Mesendoderm (in vitro differentiated cells): ENCODE measurements at regions not wholly inside any gene's neighbourhood (a gene's known extent, or its start where the extent isn't known, plus 50 kb on each side); places are given as distances from the start of the nearest gene placed in this dataset.

Experiments used
- DNase-seq: peaks from one replicate; pipeline ENCODE4 v3.0.0; 2013
- H2AK5ac ChIP-seq: 2 replicates; pipeline ENCODE4 v1.6.1; 2013; ENCODE audit warnings: low read length, inconsistent platforms
- H2BK120ac ChIP-seq: 2 replicates; pipeline ENCODE4 v1.6.1; 2013; ENCODE audit warnings: low read depth, mild to moderate bottlenecking, low read length, moderate library complexity, mixed read lengths
- H2BK15ac ChIP-seq: replicated peaks from 2 replicates; pipeline ENCODE4 v1.6.1; 2013; ENCODE audit warnings: low read depth, mild to moderate bottlenecking, moderate library complexity
- H2BK5ac ChIP-seq: 2 replicates; pipeline ENCODE4 v1.6.1; 2013; ENCODE audit warnings: low read length, inconsistent platforms
- H3K18ac ChIP-seq: 2 replicates; pipeline ENCODE4 v1.6.1; 2013; ENCODE audit warnings: mild to moderate bottlenecking, low read length, mixed read lengths
- H3K23ac ChIP-seq: one replicate; pipeline ENCODE4 v1.6.1; 2013; ENCODE audit warnings: low read length
- H3K27ac ChIP-seq: 2 replicates; pipeline ENCODE4 v1.5.1; 2013; ENCODE audit warnings: low read depth, mild to moderate bottlenecking, inconsistent platforms, low read length, moderate library complexity
- H3K27me3 ChIP-seq: 2 replicates; pipeline ENCODE4 v1.6.1; 2013; ENCODE audit warnings: low read length, control low read depth, mild to moderate bottlenecking, inconsistent platforms; ENCODE audit not compliant: insufficient read depth, poor library complexity
- H3K36me3 ChIP-seq: 2 replicates; pipeline ENCODE4 v1.6.1; 2013; ENCODE audit warnings: low read length, inconsistent platforms; ENCODE audit not compliant: control insufficient read depth, insufficient read depth
- H3K4ac ChIP-seq: one replicate; pipeline ENCODE4 v1.6.1; 2013; ENCODE audit warnings: low read depth, mild to moderate bottlenecking, low read length, moderate library complexity
- H3K4me1 ChIP-seq: 2 replicates; pipeline ENCODE4 v1.6.1; 2013; ENCODE audit warnings: low read depth, low read length, inconsistent platforms; ENCODE audit not compliant: control insufficient read depth
- H3K4me2 ChIP-seq: 2 replicates; pipeline ENCODE4 v1.6.1; 2013; ENCODE audit warnings: low read length
- H3K4me3 ChIP-seq: 2 replicates; pipeline ENCODE4 v1.5.1; 2013; ENCODE audit warnings: mild to moderate bottlenecking, low read length
- H3K56ac ChIP-seq: one replicate; pipeline ENCODE4 v1.6.1; 2013; ENCODE audit warnings: low read length
- H3K79me1 ChIP-seq: 2 replicates; pipeline ENCODE4 v1.6.1; 2013; ENCODE audit warnings: low read length, inconsistent platforms
- H3K79me2 ChIP-seq: 2 replicates; pipeline ENCODE4 v1.6.1; 2013; ENCODE audit warnings: mild to moderate bottlenecking, low read length; ENCODE audit not compliant: control insufficient read depth, insufficient read depth
- H3K9ac ChIP-seq: 2 replicates; pipeline ENCODE4 v1.6.1; 2013; ENCODE audit warnings: low read length, inconsistent platforms
- H4K5ac ChIP-seq: one replicate; pipeline ENCODE4 v1.6.1; 2013; ENCODE audit warnings: low read length
- H4K8ac ChIP-seq: one replicate; pipeline ENCODE4 v1.6.1; 2013; ENCODE audit warnings: low read depth, mild to moderate bottlenecking, control low read depth, low read length, moderate library complexity
- WGBS: extraction: QIAGEN DNeasy Blood & Tissue Kit; methylation state at CpG from one replicate; pipeline ENCODE4 v1.1.7; 2013; ENCODE audit warnings: low lambda C conversion rate, missing lambda C conversion rate; ENCODE audit not compliant: insufficient coverage; ENCODE audit errors: extremely low coverage; 5-methylcytosine and 5-hydroxymethylcytosine counted together

DNA sequence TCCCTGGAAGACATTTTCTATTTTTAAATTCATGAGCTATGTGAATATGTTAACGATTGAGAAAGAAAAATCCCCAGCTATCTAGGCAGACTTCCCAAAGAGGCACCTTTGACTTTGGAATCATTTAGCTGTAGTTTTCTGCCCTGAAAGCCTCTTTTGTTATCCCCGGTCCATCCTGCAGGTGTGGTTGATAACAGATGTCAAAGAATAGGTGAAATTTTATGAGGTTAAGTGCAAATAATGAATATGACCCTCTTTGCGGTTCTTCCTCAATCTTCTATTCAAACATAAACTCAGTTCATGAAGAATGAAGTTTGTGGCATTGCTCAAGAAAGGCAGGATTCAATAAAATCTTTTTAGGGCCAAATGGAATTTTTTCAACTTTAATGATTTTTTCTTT, 51.6 kb upstream of the ATP8B1 start:
- Histone ChIP-seq H3K4me3 (no peak overlapping the region), H2BK120ac (no peak overlapping the region), H2BK5ac (no peak overlapping the region), H3K9ac (no peak overlapping the region), H3K27ac (no peak overlapping the region), H2AK5ac (no peak overlapping the region), H3K18ac (no peak overlapping the region), H3K4me1 (peaks cover 1% of the 10 kb centered on the region), H2BK15ac (no peak overlapping the region), H3K27me3 (no peaks in the 10 kb centered on the region), H3K4ac (no peak overlapping the region), H3K4me2 (no peak overlapping the region), H4K5ac (no peak overlapping the region), H3K36me3 (no peaks in the 10 kb centered on the region), H3K79me2 (no peaks in the 10 kb centered on the region), H3K56ac (no peak overlapping the region), H3K23ac (no peak overlapping the region), H3K79me1 (no peaks in the 10 kb centered on the region), H4K8ac (no peak overlapping the region)
- DNase-seq = no peak
- WGBS = no CpG with 5 or more reads among the region's 3 CpGs

DNA sequence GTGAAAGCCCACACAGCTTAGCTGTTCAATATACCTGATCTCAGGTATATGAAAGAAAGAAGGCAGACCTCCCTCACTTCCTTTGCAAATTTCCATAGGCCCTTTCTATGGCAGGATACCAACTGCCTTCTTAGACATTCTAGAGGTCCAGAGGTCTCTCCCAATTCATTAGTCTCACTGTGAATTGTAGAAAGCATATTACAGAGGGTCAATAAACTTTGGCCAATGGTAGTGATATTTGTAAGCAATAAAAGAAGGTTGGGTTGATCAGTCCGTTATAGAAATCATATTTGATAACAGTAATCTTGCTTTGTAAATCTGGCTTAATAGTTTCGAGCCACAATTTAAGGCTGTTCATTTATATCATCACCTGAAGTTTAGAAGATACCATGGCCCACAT, 50.7 kb upstream of the ATP8B1 start:
- H3K9ac ChIP-seq = no peak overlapping the region
- no peaks in the 10 kb centered on the region for H3K79me1 ChIP-seq
- H3K36me3 ChIP-seq = no peaks in the 10 kb centered on the region
- no peak overlapping the region for H3K4me3 ChIP-seq
- H3K23ac ChIP-seq = no peak overlapping the region
- no peak overlapping the region for H3K4ac ChIP-seq
- no peak for DNase-seq
- no peaks in the 10 kb centered on the region for H3K27me3 ChIP-seq
- H3K4me1 ChIP-seq = peaks cover 1% of the 10 kb centered on the region
- H3K18ac ChIP-seq = no peak overlapping the region
- no peak overlapping the region for H2AK5ac ChIP-seq
- no peaks in the 10 kb centered on the region for H3K79me2 ChIP-seq
- H3K27ac ChIP-seq = no peak overlapping the region
- no peak overlapping the region for H2BK15ac ChIP-seq
- no peak overlapping the region for H4K5ac ChIP-seq
- no peak overlapping the region for H3K56ac ChIP-seq
- no peak overlapping the region for H2BK5ac ChIP-seq
- no peak overlapping the region for H3K4me2 ChIP-seq
- no peak overlapping the region for H2BK120ac ChIP-seq
- no CpG with 5 or more reads among the region's 2 CpGs for WGBS
- H4K8ac ChIP-seq = no peak overlapping the region

DNA sequence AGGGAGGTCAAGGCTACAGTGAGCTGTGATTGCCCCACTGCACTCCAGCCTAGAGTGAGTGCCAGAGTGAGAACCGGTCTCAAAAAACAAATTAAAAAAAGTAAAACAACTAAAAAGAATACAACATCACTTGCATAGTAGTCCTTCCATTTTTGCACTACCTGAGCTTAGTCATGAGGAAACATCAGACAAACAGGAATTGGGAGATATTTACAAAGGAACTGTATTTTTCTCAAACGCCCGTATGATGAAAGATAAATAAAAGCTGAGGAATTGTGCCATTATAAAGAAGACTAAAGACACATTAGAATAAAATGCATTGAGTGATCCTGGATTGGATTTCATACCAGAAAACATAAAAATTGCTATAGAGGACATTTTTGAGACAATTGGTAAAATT, 50.0 kb upstream of the ATP8B1 start:
- no peak overlapping the region for H3K27ac ChIP-seq
- H2AK5ac ChIP-seq = no peak overlapping the region
- no peak overlapping the region for H2BK15ac ChIP-seq
- H4K5ac ChIP-seq = no peak overlapping the region
- H3K9ac ChIP-seq = no peak overlapping the region
- no peak overlapping the region for H3K56ac ChIP-seq
- H2BK5ac ChIP-seq = no peak overlapping the region
- no CpG with 5 or more reads among the region's 3 CpGs for WGBS
- H3K23ac ChIP-seq = no peak overlapping the region
- H3K4ac ChIP-seq = no peak overlapping the region
- H3K18ac ChIP-seq = no peak overlapping the region
- DNase-seq = no peak
- H3K4me2 ChIP-seq = no peak overlapping the region
- no peaks in the 10 kb centered on the region for H3K36me3 ChIP-seq
- peaks cover 1% of the 10 kb centered on the region for H3K4me1 ChIP-seq
- H3K79me2 ChIP-seq = no peaks in the 10 kb centered on the region
- H4K8ac ChIP-seq = no peak overlapping the region
- no peaks in the 10 kb centered on the region for H3K27me3 ChIP-seq
- no peak overlapping the region for H2BK120ac ChIP-seq
- H3K4me3 ChIP-seq = no peak overlapping the region
- no peaks in the 10 kb centered on the region for H3K79me1 ChIP-seq
